Spleen (tissue), 11 donors: ENCODE measurements at regions not wholly inside any gene's neighbourhood (a gene's known extent, or its start where the extent isn't known, plus 50 kb on each side); places are given as distances from the start of the nearest gene placed in this dataset.
A peak's percentile ranks its signal among the peaks of the same experiment; 100 is the strongest.

ENCODE experiments used
- DNase-seq: peaks from one replicate; pipeline ENCODE4 v3.0.0-alpha.2; 2020
- H3K27ac ChIP-seq, 8 donors: fragments of 200-600 bp; sonication (generic) in 7 of 8; 1 replicate in 4 of 8; 2 replicates in 4 of 8; pipeline versions ENCODE4 v1.5.0 to v1.8.0; 2016 to 2021; ENCODE audit warnings: inconsistent platforms in 4 of 8, mild to moderate bottlenecking in 4 of 8, moderate library complexity in 1 of 8
- H3K27me3 ChIP-seq, 7 donors: fragments of 200-600 bp; sonication (generic) in 6 of 7; replicated peaks in 1 of 7; 1 replicate in 4 of 7; 2 replicates in 3 of 7; pipeline versions ENCODE4 v1.5.0 to v1.8.0; 2016 to 2021; ENCODE audit warnings: inconsistent platforms in 3 of 7, mild to moderate bottlenecking in 1 of 7
- H3K36me3 ChIP-seq, 6 donors: fragments of 200-600 bp; sonication (generic) in 5 of 6; 1 replicate in 4 of 6; 2 replicates in 2 of 6; pipeline versions ENCODE4 v1.5.0 to v1.8.0; 2016 to 2021; ENCODE audit warnings: inconsistent platforms in 2 of 6
- H3K4me1 ChIP-seq, 6 donors: fragments of 200-600 bp; sonication (generic) in 5 of 6; 1 replicate in 3 of 6; 2 replicates in 3 of 6; pipeline versions ENCODE4 v1.5.0 to v1.8.0; 2016 to 2021; ENCODE audit warnings: inconsistent platforms in 3 of 6
- H3K4me3 ChIP-seq, 8 donors: fragments of 200-600 bp; sonication (generic) in 7 of 8; 1 replicate in 4 of 8; 2 replicates in 4 of 8; pipeline versions ENCODE4 v1.5.0 to v1.8.0; 2016 to 2021; ENCODE audit warnings: inconsistent platforms in 4 of 8, mild to moderate bottlenecking in 4 of 8, moderate library complexity in 2 of 8
- H3K9me3 ChIP-seq, 8 donors: fragments of 200-600 bp; sonication (generic) in 7 of 8; 1 replicate in 4 of 8; 2 replicates in 4 of 8; pipeline versions ENCODE4 v1.5.0 to v1.8.0; 2016 to 2021; ENCODE audit warnings: inconsistent platforms in 4 of 8
- CTCF ChIP-seq, 11 experiments: fragments of 200-600 bp in 7 of 11; fragments of 450-650 bp in 4 of 11; sonication (generic) in 4 of 11; IDR thresholded peaks in 8 of 11; conservative IDR thresholded peaks in 3 of 11; 1 replicate in 7 of 11; 2 replicates in 4 of 11; pipeline versions ENCODE4 v1.4.0 to v1.8.0; 2016 to 2021; ENCODE audit warnings: antibody characterized with exemption in 11 of 11, inconsistent platforms in 4 of 11, mild to moderate bottlenecking in 1 of 11
- POLR2A ChIP-seq, 3 donors: fragments of 450-650 bp; IDR thresholded peaks; one replicate each; pipeline ENCODE4 v1.5.1; 2017; ENCODE audit warnings: antibody characterized with exemption in 3 of 3, mild to moderate bottlenecking in 1 of 3
- POLR2AphosphoS5 ChIP-seq, 3 donors: sonication (generic); formaldehyde crosslinking; IDR thresholded peaks; one replicate each; pipeline ENCODE4 v1.5.1; 2017; ENCODE audit warnings: antibody characterized with exemption in 3 of 3
- WGBS, 5 donors: extraction: QIAGEN DNeasy Blood & Tissue Kit in 3 of 5; methylation state at CpG; one replicate each; pipeline versions ENCODE4 v1.1.5 to v1.1.7; 2013 to 2018; 5-methylcytosine and 5-hydroxymethylcytosine counted together
- intact Hi-C: fragments of 100-400 bp; cut with DNase I; formaldehyde crosslinking; loops from one replicate; pipeline ENCODE4 v1.15.0; 2023; ENCODE audit warnings: low total_unique reads
- donor health status: healthy with polysubstance abuse.
- donor health status: DM: no; HTN: no; CAD: no; lungs with moderate emphysema.
- donor health status: DM: no; HTN: no; CAD: no.
- donor health status: Bipolar disorder and iron deficiency.
- donor health status: healthy.
- donor health status: DM: no; HTN: no; CAD: no.
- donor health status: DM: yes; HTN: yes; CAD: no.

DNA sequence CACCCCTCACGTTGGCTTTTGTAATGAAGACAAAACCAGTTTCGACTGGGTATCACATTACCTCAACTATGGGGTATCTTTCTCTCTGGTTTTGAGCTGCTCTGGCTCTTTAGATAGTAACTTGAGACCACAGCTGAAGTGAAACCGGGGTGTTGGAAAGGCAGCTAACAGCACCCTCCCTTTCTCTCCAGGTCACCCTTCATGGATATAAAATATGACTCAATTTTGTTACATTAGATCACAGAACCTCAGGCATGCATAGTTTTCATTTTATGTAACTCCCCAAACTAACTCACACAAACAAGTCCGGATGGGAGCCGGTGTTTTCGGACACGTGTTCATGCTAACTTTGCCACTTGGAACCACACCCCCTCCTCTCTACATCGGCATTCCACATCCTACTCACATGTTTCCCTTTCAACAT, 90.7 kb downstream of the NR2F2 start:
- intact Hi-C loops = no loop called here
- H3K4me1 ChIP-seq = peaks cover 0 to 17% (median 8%) of the 10 kb centered on the region in 6 donors
- H3K27ac ChIP-seq = no peak overlapping the region
- H3K9me3 ChIP-seq = peaks cover 0 to 10% (median 0%) of the 10 kb centered on the region in 8 donors
- TF ChIP-seq CTCF (IDR thresholded peaks at IDR 0.05 in 8 of 11, conservative IDR thresholded peaks at IDR 0.05 in 3 of 11) (no peak), POLR2A (IDR thresholded peaks at IDR 0.05) (no peak), POLR2AphosphoS5 (IDR thresholded peaks at IDR 0.05) (no peak)
- no peak for DNase-seq
- no peaks in the 10 kb centered on the region for H3K36me3 ChIP-seq
- no peak overlapping the region for H3K4me3 ChIP-seq
- peaks cover 3 to 76% (median 30%) of the 10 kb centered on the region in 7 donors for H3K27me3 ChIP-seq
- 34 to 46% (median 45%) methylated on average over 8 of the region's 8 CpGs for WGBS, 5 donors

GRCh38 chr15:96422125-96422524, 91.6 kb downstream of the NR2F2 start:
- Histone ChIP-seq H3K4me3 (no peak overlapping the region), H3K36me3 (no peaks in the 10 kb centered on the region), H3K4me1 (peaks cover 0 to 8% (median under 1%) of the 10 kb centered on the region in 6 donors), H3K27me3 (peaks cover 1 to 66% (median 20%) of the 10 kb centered on the region in 7 donors), H3K9me3 (peaks cover 0 to 6% (median 0%) of the 10 kb centered on the region in 8 donors), H3K27ac (no peak overlapping the region)
- DNase-seq = no peak
- intact Hi-C loops = no loop called here
- 50 to 65% (median 60%) methylated on average over 7 of the region's 7 CpGs for WGBS, 5 donors
- TF ChIP-seq POLR2AphosphoS5 (IDR thresholded peaks at IDR 0.05) (no peak), POLR2A (IDR thresholded peaks at IDR 0.05) (no peak), CTCF (IDR thresholded peaks at IDR 0.05 in 8 of 11, conservative IDR thresholded peaks at IDR 0.05 in 3 of 11) (no peak)

DNA sequence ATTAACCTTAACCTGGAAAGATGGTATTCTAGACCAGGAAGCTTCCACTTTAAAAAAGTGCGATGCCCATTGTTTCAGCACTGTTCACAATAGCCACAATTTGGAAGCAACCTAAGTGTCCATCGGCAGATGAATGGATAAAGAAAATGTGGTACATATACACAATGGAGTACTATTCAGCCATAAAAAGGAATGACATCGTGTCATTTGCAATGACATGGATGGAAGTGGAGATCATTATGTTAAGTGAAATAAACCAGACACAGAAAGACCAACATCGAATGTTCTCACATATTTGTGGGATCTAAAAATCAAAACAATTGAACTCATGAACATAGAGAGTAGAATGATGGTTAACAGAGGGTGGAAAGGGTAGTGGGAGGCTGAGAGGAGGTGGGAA, 94.2 kb downstream of the NR2F2 start:
- intact Hi-C loops = no loop called here
- 82 to 94% (median 85%) methylated on average over 4 of the region's 4 CpGs for WGBS, 5 donors
- DNase-seq = no peak
- H3K27ac ChIP-seq = no peak overlapping the region
- no peak overlapping the region for H3K4me3 ChIP-seq
- H3K36me3 ChIP-seq = no peaks in the 10 kb centered on the region
- no peaks in the 10 kb centered on the region for H3K4me1 ChIP-seq
- peaks cover 0 to 41% (median 3%) of the 10 kb centered on the region in 7 donors for H3K27me3 ChIP-seq
- H3K9me3 ChIP-seq = peaks cover 0 to 6% (median 0%) of the 10 kb centered on the region in 8 donors
- TF ChIP-seq POLR2AphosphoS5 (IDR thresholded peaks at IDR 0.05) = no peak
- no peak for TF ChIP-seq CTCF (IDR thresholded peaks at IDR 0.05 in 8 of 11, conservative IDR thresholded peaks at IDR 0.05 in 3 of 11)
- no peak for TF ChIP-seq POLR2A (IDR thresholded peaks at IDR 0.05)

- TF ChIP-seq CTCF (IDR thresholded peaks at IDR 0.05 in 8 of 11, conservative IDR thresholded peaks at IDR 0.05 in 3 of 11) (no peak), POLR2AphosphoS5 (IDR thresholded peaks at IDR 0.05) (peak in 1 of 3 donors; percentile 46), POLR2A (IDR thresholded peaks at IDR 0.05) (no peak)
- Histone ChIP-seq H3K27ac (peak overlapping the region in 2 of 8 donors; percentile 41 to 44), H3K9me3 (peaks cover 0 to 6% (median 0%) of the 10 kb centered on the region in 8 donors), H3K4me1 (no peaks in the 10 kb centered on the region), H3K4me3 (no peak overlapping the region), H3K36me3 (no peaks in the 10 kb centered on the region), H3K27me3 (peaks cover 0 to 11% (median 0%) of the 10 kb centered on the region in 7 donors)
- intact Hi-C loops = no loop called here
- no peak for DNase-seq
These were observed 98.2 kb downstream of the NR2F2 start for GRCh38 chr15:96428742-96429141.
